Mesenchymal stem cell (in vitro differentiated cells and primary cell): ENCODE measurements at regions not wholly inside any gene's neighbourhood (a gene's known extent, or its start where the extent isn't known, plus 50 kb on each side); places are given as distances from the start of the nearest gene placed in this dataset.

ENCODE experiments used
- DNase-seq: peaks from one replicate; pipeline ENCODE4 v3.0.0-alpha.2; 2013
- H2AFZ ChIP-seq: one replicate; pipeline ENCODE4 v1.6.1; 2013; ENCODE audit warnings: low read depth, mild to moderate bottlenecking, control low read depth, inconsistent platforms, low read length, moderate library complexity
- H2AK5ac ChIP-seq: 2 replicates; pipeline ENCODE4 v1.6.1; 2013; ENCODE audit warnings: low read length, moderate library complexity, mild to moderate bottlenecking, inconsistent platforms; ENCODE audit not compliant: severe bottlenecking
- H2BK120ac ChIP-seq: one replicate; pipeline ENCODE4 v1.6.1; 2013; ENCODE audit warnings: low read depth, mild to moderate bottlenecking, inconsistent platforms, low read length, moderate library complexity
- H2BK12ac ChIP-seq, 2 experiments: one replicate each; pipeline ENCODE4 v1.6.1; 2013; ENCODE audit warnings: inconsistent platforms in 2 of 2, low read length in 2 of 2, mild to moderate bottlenecking in 2 of 2, moderate library complexity in 2 of 2, control low read depth in 1 of 2
- H2BK15ac ChIP-seq: one replicate; pipeline ENCODE4 v1.6.1; 2013; ENCODE audit warnings: mild to moderate bottlenecking, low read depth, inconsistent platforms; ENCODE audit not compliant: poor library complexity, severe bottlenecking
- H2BK5ac ChIP-seq: 2 replicates; pipeline ENCODE4 v1.6.1; 2013; ENCODE audit warnings: low read depth, mild to moderate bottlenecking, low read length, control low read depth, inconsistent platforms; ENCODE audit not compliant: poor library complexity, severe bottlenecking
- H3K14ac ChIP-seq, 2 experiments: one replicate each; pipeline ENCODE4 v1.6.1; 2013; ENCODE audit warnings: inconsistent platforms in 2 of 2, low read length in 2 of 2, control low read depth in 1 of 2, mild to moderate bottlenecking in 1 of 2, moderate library complexity in 1 of 2
- H3K18ac ChIP-seq, 2 experiments: one replicate each; pipeline ENCODE4 v1.6.1; 2013; ENCODE audit warnings: inconsistent platforms in 2 of 2, low read length in 2 of 2, control low read depth in 1 of 2, low read depth in 1 of 2, mild to moderate bottlenecking in 1 of 2
- H3K23ac ChIP-seq, 2 experiments: one replicate each; pipeline ENCODE4 v1.6.1; 2013; ENCODE audit warnings: inconsistent platforms in 2 of 2, low read length in 2 of 2, mild to moderate bottlenecking in 2 of 2, moderate library complexity in 2 of 2, control low read depth in 1 of 2
- H3K27ac ChIP-seq: 2 replicates; pipeline ENCODE4 v1.5.1; 2013; ENCODE audit warnings: mild to moderate bottlenecking, moderate library complexity, low read length, control low read depth, inconsistent platforms; ENCODE audit not compliant: poor library complexity, severe bottlenecking
- H3K27me3 ChIP-seq, 2 experiments: 2 replicates each; pipeline versions ENCODE4 v1.6.1 to v1.7.0; 2013; ENCODE audit warnings: low read length in 2 of 2, mild to moderate bottlenecking in 2 of 2, moderate library complexity in 2 of 2, control low read depth in 1 of 2, inconsistent platforms in 1 of 2; ENCODE audit not compliant: control insufficient read depth in 1 of 2, insufficient read depth in 1 of 2
- H3K36me3 ChIP-seq, 2 experiments: 2 replicates each; pipeline versions ENCODE4 v1.6.1 to v1.7.0; 2013; ENCODE audit warnings: low read length in 2 of 2, control low read depth in 1 of 2, inconsistent platforms in 1 of 2, low read depth in 1 of 2, mild to moderate bottlenecking in 1 of 2; ENCODE audit not compliant: insufficient read depth in 2 of 2, control insufficient read depth in 1 of 2
- H3K4ac ChIP-seq, 2 experiments: one replicate each; pipeline ENCODE4 v1.6.1; 2013; ENCODE audit warnings: inconsistent platforms in 2 of 2, low read length in 2 of 2, mild to moderate bottlenecking in 2 of 2, moderate library complexity in 2 of 2, control low read depth in 1 of 2, low read depth in 1 of 2
- H3K4me1 ChIP-seq: 2 replicates; pipeline ENCODE4 v1.6.1; 2013; ENCODE audit warnings: low read depth, low read length, control low read depth; ENCODE audit not compliant: control insufficient read depth, insufficient read depth
- H3K4me2 ChIP-seq: 2 replicates; pipeline ENCODE4 v1.6.1; 2013; ENCODE audit warnings: low read length, mild to moderate bottlenecking, inconsistent platforms; ENCODE audit not compliant: poor library complexity, severe bottlenecking
- H3K4me3 ChIP-seq, 2 experiments: 2 replicates each; pipeline versions ENCODE4 v1.5.1 to v1.7.0; 2013; ENCODE audit warnings: low read length in 2 of 2, mild to moderate bottlenecking in 2 of 2, control low read depth in 1 of 2, low read depth in 1 of 2; ENCODE audit not compliant: insufficient read depth in 1 of 2
- H3K79me1 ChIP-seq: replicated peaks from 2 replicates; pipeline ENCODE4 v1.6.1; 2013; ENCODE audit warnings: mild to moderate bottlenecking, control low read depth, low read length, inconsistent platforms; ENCODE audit not compliant: poor library complexity, severe bottlenecking
- H3K9ac ChIP-seq: 2 replicates; pipeline ENCODE4 v1.7.0; 2013; ENCODE audit warnings: mild to moderate bottlenecking, low read length, moderate library complexity
- H3K9me3 ChIP-seq: 2 replicates; pipeline ENCODE4 v1.7.0; 2013; ENCODE audit warnings: mild to moderate bottlenecking, low read length; ENCODE audit not compliant: control insufficient read depth
- H4K8ac ChIP-seq: one replicate; pipeline ENCODE4 v1.6.1; 2013; ENCODE audit warnings: inconsistent platforms, mild to moderate bottlenecking, low read length, moderate library complexity
- H4K91ac ChIP-seq: one replicate; pipeline ENCODE4 v1.6.1; 2013; ENCODE audit warnings: mild to moderate bottlenecking, low read length, inconsistent platforms
- WGBS: methylation state at CpG from one replicate; pipeline ENCODE4 v1.1.7; 2013; ENCODE audit warnings: mixed read lengths; 5-methylcytosine and 5-hydroxymethylcytosine counted together

- Histone ChIP-seq H3K4me2 (no peak overlapping the region), H2AFZ (peak overlapping the region; percentile 5), H3K9ac (no peak overlapping the region), H3K9me3 (no peaks in the 10 kb centered on the region), H3K4ac (peak overlapping the region in 1 of 2 experiments; percentile 43), H4K8ac (no peak overlapping the region), H3K18ac (peak overlapping the region; percentile 4 to 10), H2BK5ac (no peak overlapping the region), H3K4me1 (peaks cover 10% of the 10 kb centered on the region), H2BK120ac (no peak overlapping the region), H3K23ac (no peak overlapping the region), H2AK5ac (no peak overlapping the region), H2BK15ac (no peak overlapping the region), H2BK12ac (peak overlapping the region in 1 of 2 experiments; percentile 4), H3K27me3 (no peaks in the 10 kb centered on the region), H4K91ac (no peak overlapping the region), H3K79me1 (peaks cover 2% of the 10 kb centered on the region), H3K27ac (no peak overlapping the region), H3K4me3 (no peak overlapping the region), H3K14ac (no peak overlapping the region), H3K36me3 (no peaks in the 10 kb centered on the region)
- peak; percentile 78 for DNase-seq
- WGBS = no CpG with 5 or more reads among the region's 1 CpG
These were observed 51.3 kb upstream of the CD44 start for GRCh38 chr11:35087648-35088047.

DNA sequence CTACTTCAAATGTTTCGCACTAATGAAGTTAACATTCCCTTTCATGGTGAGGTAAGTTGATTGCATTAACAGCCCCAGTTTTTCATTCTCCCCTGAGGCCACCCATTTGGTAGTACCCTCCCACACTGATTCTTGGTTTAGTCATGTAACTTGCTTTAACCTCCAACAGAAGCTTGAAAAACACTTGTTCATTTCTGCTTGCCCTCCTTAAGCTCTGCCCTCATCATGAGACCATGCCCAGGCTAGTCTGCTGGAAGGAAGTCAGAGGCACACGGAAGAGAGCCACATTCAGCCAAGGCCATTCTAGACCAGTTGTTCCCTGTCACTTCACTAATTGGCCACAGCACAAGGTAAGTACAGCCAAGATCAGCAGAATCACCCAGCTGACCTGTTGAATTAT lies 50.7 kb upstream of the CD44 start:
- WGBS = 100% methylated on average over 2 of the region's 2 CpGs

DNA sequence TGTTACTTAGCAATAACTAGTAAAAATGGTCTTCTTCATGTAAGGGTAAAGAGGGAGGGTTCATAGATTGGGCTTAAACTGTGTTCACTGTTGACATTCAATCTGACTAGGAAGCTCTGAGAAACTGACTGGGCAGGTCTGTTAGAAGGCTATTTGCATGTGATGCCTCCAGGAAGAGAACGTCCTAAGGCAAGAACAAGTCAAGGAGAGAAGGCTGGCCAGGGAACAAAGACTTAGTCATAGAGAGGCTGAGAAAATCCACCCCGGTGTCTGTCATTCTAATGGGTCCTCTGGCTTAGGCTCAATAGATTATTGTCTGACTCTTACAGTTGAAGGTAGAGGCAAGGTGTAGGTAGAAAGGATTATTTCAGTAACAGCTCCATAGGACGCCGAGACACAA lies 50.3 kb upstream of the CD44 start:
- no peak overlapping the region for H3K27ac ChIP-seq
- WGBS = 82% methylated on average over 4 of the region's 4 CpGs
- no peaks in the 10 kb centered on the region for H3K36me3 ChIP-seq
- H3K4me1 ChIP-seq = peaks cover 4% of the 10 kb centered on the region
- no peak overlapping the region for H2BK120ac ChIP-seq
- no peak overlapping the region for H2BK5ac ChIP-seq
- no peak for DNase-seq
- H3K4me3 ChIP-seq = peak overlapping the region in 1 of 2 experiments; percentile 31
- peak overlapping the region in 1 of 2 experiments; percentile 75 for H2BK12ac ChIP-seq
- no peak overlapping the region for H2AK5ac ChIP-seq
- no peak overlapping the region for H2BK15ac ChIP-seq
- H3K27me3 ChIP-seq = no peaks in the 10 kb centered on the region
- peak overlapping the region; percentile 9 for H3K9ac ChIP-seq
- no peak overlapping the region for H2AFZ ChIP-seq
- no peak overlapping the region for H3K4me2 ChIP-seq
- H3K14ac ChIP-seq = no peak overlapping the region
- H3K9me3 ChIP-seq = no peaks in the 10 kb centered on the region
- H3K79me1 ChIP-seq = peaks cover 2% of the 10 kb centered on the region
- H4K8ac ChIP-seq = no peak overlapping the region
- H3K4ac ChIP-seq = no peak overlapping the region
- H3K23ac ChIP-seq = no peak overlapping the region
- H4K91ac ChIP-seq = no peak overlapping the region
- H3K18ac ChIP-seq = no peak overlapping the region

More for the DNA sequence above, 50.7 kb upstream of the CD44 start:
- H3K14ac ChIP-seq = no peak overlapping the region
- no peak overlapping the region for H3K27ac ChIP-seq
- H2BK12ac ChIP-seq = peak overlapping the region; percentile 29 to 79
- no peak for DNase-seq
- H3K36me3 ChIP-seq = no peaks in the 10 kb centered on the region
- H3K18ac ChIP-seq = peak overlapping the region; percentile 10 to 40
- H3K4ac ChIP-seq = peak overlapping the region in 1 of 2 experiments; percentile 47
- no peak overlapping the region for H4K91ac ChIP-seq
- no peak overlapping the region for H2BK15ac ChIP-seq
- no peak overlapping the region for H2BK120ac ChIP-seq
- H3K23ac ChIP-seq = no peak overlapping the region
- no peaks in the 10 kb centered on the region for H3K9me3 ChIP-seq
- H3K4me1 ChIP-seq = peaks cover 6% of the 10 kb centered on the region
- H2AFZ ChIP-seq = no peak overlapping the region
- H3K9ac ChIP-seq = peak overlapping the region; percentile 9
- no peak overlapping the region for H3K4me2 ChIP-seq
- H3K4me3 ChIP-seq = peak overlapping the region in 1 of 2 experiments; percentile 31
- H2AK5ac ChIP-seq = no peak overlapping the region
- H4K8ac ChIP-seq = no peak overlapping the region
- no peaks in the 10 kb centered on the region for H3K27me3 ChIP-seq
- no peak overlapping the region for H2BK5ac ChIP-seq
- H3K79me1 ChIP-seq = peaks cover 2% of the 10 kb centered on the region
